Fibroblast of the aortic adventitia (primary cell): ENCODE measurements at regions not wholly inside any gene's neighbourhood (a gene's known extent, or its start where the extent isn't known, plus 50 kb on each side); places are given as distances from the start of the nearest gene placed in this dataset.

Experiments
- DNase-seq: peaks from one replicate; pipeline ENCODE4 v3.0.0-alpha.2; 2010; ENCODE audit warnings: low read depth
- H3K4me3 ChIP-seq: 2 replicates; pipeline ENCODE4 v1.5.1; 2011; ENCODE audit warnings: low read depth, mild to moderate bottlenecking, control low read depth, low read length, moderate library complexity
- CTCF ChIP-seq: IDR thresholded peaks from 2 replicates; pipeline ENCODE4 v1.5.1; 2011; ENCODE audit warnings: mild to moderate bottlenecking, low read length, control low read depth, inconsistent platforms; ENCODE audit not compliant: insufficient read depth

GRCh38 chr1:213602796-213603486, 384.8 kb upstream of the PROX1 start:
- DNase-seq: no peak
- H3K4me3 ChIP-seq: no peak overlapping the region
- no peak for TF ChIP-seq CTCF

DNA sequence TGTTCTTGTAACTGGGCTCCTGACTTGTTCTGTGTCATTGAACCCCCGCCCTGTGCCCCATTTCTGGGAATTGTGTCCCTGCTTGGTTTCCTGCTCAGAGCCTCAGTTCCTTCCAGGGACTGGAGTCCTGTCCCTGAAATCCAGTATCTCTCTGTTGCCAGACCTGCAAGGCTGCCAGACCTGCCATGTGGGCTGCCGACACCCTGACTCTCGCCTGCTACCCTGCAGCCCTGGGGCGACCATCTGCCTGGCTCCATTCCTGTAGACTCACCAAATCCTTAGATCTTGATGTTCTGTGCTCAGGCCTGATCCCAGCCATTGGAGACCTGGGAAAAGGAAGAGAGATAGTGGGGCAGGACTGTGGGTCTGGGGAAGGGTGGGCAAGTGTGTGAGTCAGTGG, 383.3 kb upstream of the PROX1 start:
- TF ChIP-seq CTCF: no peak
- DNase-seq: no peak
- no peak overlapping the region for H3K4me3 ChIP-seq

- no peak overlapping the region for H3K4me3 ChIP-seq
- DNase-seq: no peak
- no peak for TF ChIP-seq CTCF
Measured at GRCh38 chr1:213605732-213606131, 382.0 kb upstream of the PROX1 start.

- no peak overlapping the region for H3K4me3 ChIP-seq
- TF ChIP-seq CTCF: no peak
- no peak for DNase-seq
Measured at GRCh38 chr1:213606252-213606820, 381.4 kb upstream of the PROX1 start.

GRCh38 chr1:213613549-213613948, 374.2 kb upstream of the PROX1 start:
- TF ChIP-seq CTCF: no peak
- no peak for DNase-seq
- H3K4me3 ChIP-seq: no peak overlapping the region

GRCh38 chr1:213615226-213615916, 372.4 kb upstream of the PROX1 start:
- DNase-seq: no peak
- TF ChIP-seq CTCF: no peak
- no peak overlapping the region for H3K4me3 ChIP-seq
